ENCODE measurements at regions not wholly inside any gene's neighbourhood (a gene's known extent, or its start where the extent isn't known, plus 50 kb on each side); places are given as distances from the start of the nearest gene placed in this dataset.

GRCh38 chr3:137242836-137243400 lies 285.1 kb downstream of the IL20RB start:
- no peaks in the 10 kb centered on the region for H3K27me3 ChIP-seq (ENCODE audit: control insufficient read depth in 3 of 3, insufficient read depth in 3 of 3, low read length in 2 of 3)
- H3K36me3 ChIP-seq (ENCODE audit: control insufficient read depth in 4 of 4, insufficient read depth in 4 of 4, low read length in 4 of 4) = no peaks in the 10 kb centered on the region
- H3K4me1 ChIP-seq (ENCODE audit: control insufficient read depth in 5 of 5, insufficient read depth in 5 of 5, low read length in 5 of 5) = no peaks in the 10 kb centered on the region
- TF ChIP-seq CTCF (IDR thresholded peaks at IDR 0.05; ENCODE audit: control extremely low read depth, extremely low read depth) = no peak
- H3K9ac ChIP-seq (ENCODE audit: insufficient read depth in 1 of 2, low read length in 2 of 2) = no peak overlapping the region
- H3K9me3 ChIP-seq (ENCODE audit: control insufficient read depth in 4 of 4, insufficient read depth in 3 of 4, low read length in 3 of 4) = no peaks in the 10 kb centered on the region
- no peak overlapping the region for H3K27ac ChIP-seq (ENCODE audit: low read depth in 1 of 2, low read length in 1 of 2)
- H3K4me3 ChIP-seq = no peak overlapping the region
- DNase-seq (no peak), ATAC-seq (ENCODE audit: insufficient read depth, low FRiP score) (no peak)
- WGBS, 2 donors = 91 to 92% methylated on average over 6 of the region's 6 CpGs

- Histone ChIP-seq H3K4me1 (ENCODE audit: control insufficient read depth in 5 of 5, insufficient read depth in 5 of 5, low read length in 5 of 5) (no peaks in the 10 kb centered on the region), H3K27me3 (ENCODE audit: control insufficient read depth in 3 of 3, insufficient read depth in 3 of 3, low read length in 2 of 3) (no peaks in the 10 kb centered on the region), H3K9ac (ENCODE audit: insufficient read depth in 1 of 2, low read length in 2 of 2) (no peak overlapping the region), H3K9me3 (ENCODE audit: control insufficient read depth in 4 of 4, insufficient read depth in 3 of 4, low read length in 3 of 4) (peaks cover 0 to 8% (median 2%) of the 10 kb centered on the region in 4 donors), H3K27ac (ENCODE audit: low read depth in 1 of 2, low read length in 1 of 2) (no peak overlapping the region), H3K4me3 (no peak overlapping the region), H3K36me3 (ENCODE audit: control insufficient read depth in 4 of 4, insufficient read depth in 4 of 4, low read length in 4 of 4) (no peaks in the 10 kb centered on the region)
- ATAC-seq (ENCODE audit: insufficient read depth, low FRiP score) (no peak), DNase-seq (no peak)
- no peak for TF ChIP-seq CTCF (IDR thresholded peaks at IDR 0.05; ENCODE audit: control extremely low read depth, extremely low read depth)
- WGBS, 2 donors = 62 to 78% methylated on average over 2 of the region's 2 CpGs
Observed at GRCh38 chr3:137246491-137246890, 288.7 kb downstream of the IL20RB start.

GRCh38 chr3:137249311-137249940 lies 291.6 kb downstream of the IL20RB start:
- H3K4me1 ChIP-seq (ENCODE audit: control insufficient read depth in 5 of 5, insufficient read depth in 5 of 5, low read length in 5 of 5) = no peaks in the 10 kb centered on the region
- H3K9me3 ChIP-seq (ENCODE audit: control insufficient read depth in 4 of 4, insufficient read depth in 3 of 4, low read length in 3 of 4) = peaks cover 0 to 8% (median 4%) of the 10 kb centered on the region in 4 donors
- no peaks in the 10 kb centered on the region for H3K27me3 ChIP-seq (ENCODE audit: control insufficient read depth in 3 of 3, insufficient read depth in 3 of 3, low read length in 2 of 3)
- ATAC-seq (ENCODE audit: insufficient read depth, low FRiP score) (no peak), DNase-seq (no peak)
- H3K9ac ChIP-seq (ENCODE audit: insufficient read depth in 1 of 2, low read length in 2 of 2) = no peak overlapping the region
- no peaks in the 10 kb centered on the region for H3K36me3 ChIP-seq (ENCODE audit: control insufficient read depth in 4 of 4, insufficient read depth in 4 of 4, low read length in 4 of 4)
- H3K4me3 ChIP-seq = no peak overlapping the region
- H3K27ac ChIP-seq (ENCODE audit: low read depth in 1 of 2, low read length in 1 of 2) = no peak overlapping the region
- no peak for TF ChIP-seq CTCF (IDR thresholded peaks at IDR 0.05; ENCODE audit: control extremely low read depth, extremely low read depth)

Data from lung (tissue), 11 donors.